Ecto neural progenitor cell (in vitro differentiated cells): ENCODE measurements at regions not wholly inside any gene's neighbourhood (a gene's known extent, or its start where the extent isn't known, plus 50 kb on each side); places are given as distances from the start of the nearest gene placed in this dataset.
"Not testable (repeated sequence)": the region's sequence is repeated elsewhere in the genome, so short reads cannot be mapped to it uniquely, and the experiment has no call there.

ENCODE experiments used
- DNase-seq: peaks from one replicate; pipeline ENCODE4 v3.0.0-alpha.2; 2018; ENCODE audit warnings: low spot score

GRCh38 chr5:17083276-17083675, 134.2 kb upstream of the BASP1 start:
- DNase-seq: not testable (repeated sequence)

- DNase-seq: no peak
Measured at GRCh38 chr5:17087035-17087434, 130.4 kb upstream of the BASP1 start.

GRCh38 chr5:17088051-17088450, 129.4 kb upstream of the BASP1 start:
- DNase-seq: no peak

GRCh38 chr5:17089001-17089400, 128.4 kb upstream of the BASP1 start:
- DNase-seq: no peak

- DNase-seq: no peak
Measured at GRCh38 chr5:17089690-17090089, 127.7 kb upstream of the BASP1 start.

GRCh38 chr5:17090839-17091238, 126.6 kb upstream of the BASP1 start:
- DNase-seq: no peak

- DNase-seq: no peak
Measured at GRCh38 chr5:17094830-17095229, 122.6 kb upstream of the BASP1 start.

- DNase-seq: peak; percentile 51
Measured at GRCh38 chr5:17096952-17097695, 120.3 kb upstream of the BASP1 start.

GRCh38 chr5:17099946-17100345, 117.5 kb upstream of the BASP1 start:
- DNase-seq: no peak

GRCh38 chr5:17103461-17103860, 114.0 kb upstream of the BASP1 start:
- DNase-seq: no peak

GRCh38 chr5:17105744-17106418, 111.5 kb upstream of the BASP1 start:
- no peak for DNase-seq

- DNase-seq: no peak
Measured at GRCh38 chr5:17106521-17106920, 110.9 kb upstream of the BASP1 start.

GRCh38 chr5:17112091-17112716, 105.2 kb upstream of the BASP1 start:
- not testable (repeated sequence) for DNase-seq

GRCh38 chr5:17113174-17113958, 104.1 kb upstream of the BASP1 start:
- DNase-seq: no peak

GRCh38 chr5:17114233-17114632, 103.2 kb upstream of the BASP1 start:
- no peak for DNase-seq

- no peak for DNase-seq
Measured at GRCh38 chr5:17114715-17115599, 102.5 kb upstream of the BASP1 start.

- no peak for DNase-seq
Measured at GRCh38 chr5:17115855-17116254, 101.6 kb upstream of the BASP1 start.

GRCh38 chr5:17118631-17119030, 98.8 kb upstream of the BASP1 start:
- DNase-seq: no peak

GRCh38 chr5:17120209-17120608, 97.2 kb upstream of the BASP1 start:
- DNase-seq: no peak

- DNase-seq: no peak
Measured at GRCh38 chr5:17121776-17122175, 95.7 kb upstream of the BASP1 start.

- no peak for DNase-seq
Measured at GRCh38 chr5:17123010-17123409, 94.4 kb upstream of the BASP1 start.
